CD4-positive, alpha-beta T cell (primary cell): ENCODE measurements at regions not wholly inside any gene's neighbourhood (a gene's known extent, or its start where the extent isn't known, plus 50 kb on each side); places are given as distances from the start of the nearest gene placed in this dataset.
A peak's percentile ranks its signal among the peaks of the same experiment; 100 is the strongest.

Experiments used
- ATAC-seq: fragments of 200-7000 bp; cut with Tn5 transposase; one replicate; pipeline ENCODE4 v1.10.0; 2022; ENCODE audit warnings: mild to moderate bottlenecking; ENCODE audit not compliant: poor library complexity
- CTCF ChIA-PET: fragments of 350-600 bp; sonication (Branson Sonifier 250); formaldehyde crosslinking; loops from one replicate; lab custom pipeline; 2021; ENCODE audit warnings: antibody characterized with exemption, inconsistent platforms; lab: Charles Lee
- POLR2A ChIA-PET: fragments of 350-600 bp; sonication (Branson Sonifier 250); formaldehyde crosslinking; loops from one replicate; lab custom pipeline; 2021; ENCODE audit warnings: antibody characterized with exemption, inconsistent platforms; lab: Charles Lee
- DNase-seq, 14 experiments: peaks; one replicate each; pipeline ENCODE4 v3.0.0-alpha.2; 2013 to 2020; ENCODE audit warnings: mixed read lengths in 2 of 14
- H3K27ac ChIP-seq, 2 donors: one replicate each; pipeline versions ENCODE4 v1.5.1 to v1.7.0; 2013; ENCODE audit warnings: low read length in 2 of 2, low read depth in 1 of 2, mild to moderate bottlenecking in 1 of 2
- H3K27me3 ChIP-seq, 2 experiments: 1 replicate in 1 of 2; 2 replicates in 1 of 2; pipeline versions ENCODE4 v1.6.1 to v1.7.0; 2013; ENCODE audit warnings: low read length in 2 of 2, control low read depth in 1 of 2, mild to moderate bottlenecking in 1 of 2, moderate library complexity in 1 of 2; ENCODE audit not compliant: insufficient read depth in 2 of 2, control insufficient read depth in 1 of 2
- H3K36me3 ChIP-seq: one replicate; pipeline ENCODE4 v1.6.1; 2013; ENCODE audit warnings: low read length, control low read depth; ENCODE audit not compliant: insufficient read depth
- H3K4me1 ChIP-seq: one replicate; pipeline ENCODE4 v1.6.1; 2013; ENCODE audit warnings: low read length, control low read depth; ENCODE audit not compliant: insufficient read depth
- H3K4me3 ChIP-seq: one replicate; pipeline ENCODE4 v1.5.1; 2013; ENCODE audit warnings: mild to moderate bottlenecking, low read length, moderate library complexity
- H3K9me3 ChIP-seq, 2 experiments: 1 replicate in 1 of 2; 2 replicates in 1 of 2; pipeline versions ENCODE4 v1.6.1 to v1.7.0; 2013; ENCODE audit warnings: low read length in 2 of 2, mild to moderate bottlenecking in 2 of 2, control low read depth in 1 of 2, moderate library complexity in 1 of 2; ENCODE audit not compliant: control insufficient read depth in 1 of 2, insufficient read depth in 1 of 2
- H3K27ac Mint-ChIP-seq: one replicate; pipeline ENCODE4 v1.8.0; 2020; ENCODE audit warnings: mixed read lengths
- H3K27me3 Mint-ChIP-seq: one replicate; pipeline ENCODE4 v1.8.0; 2021; ENCODE audit warnings: mixed read lengths
- H3K36me3 Mint-ChIP-seq: one replicate; pipeline ENCODE4 v1.8.0; 2021; ENCODE audit warnings: low read depth, mixed read lengths
- H3K4me1 Mint-ChIP-seq: one replicate; pipeline ENCODE4 v1.8.0; 2021; ENCODE audit warnings: low read depth, mixed read lengths
- H3K4me3 Mint-ChIP-seq: one replicate; pipeline ENCODE4 v1.8.0; 2020; ENCODE audit warnings: mild to moderate bottlenecking, mixed read lengths
- H3K9me3 Mint-ChIP-seq: one replicate; pipeline ENCODE4 v1.8.0; 2020; ENCODE audit warnings: mixed read lengths
- CTCF ChIP-seq: fragments of 200-600 bp; IDR thresholded peaks from one replicate; pipeline ENCODE4 v1.8.0; 2022; ENCODE audit warnings: antibody characterized with exemption, mild to moderate bottlenecking
- intact Hi-C, 2 experiments: fragments of 100-400 bp; cut with DNase I in 1 of 2; cut with micrococcal nuclease in 1 of 2; formaldehyde crosslinking; loops; one replicate each; pipeline versions ENCODE4 v1.15.1 to v1.9.0; 2023 to 2025; cut with DNase I, micrococcal nuclease

DNA sequence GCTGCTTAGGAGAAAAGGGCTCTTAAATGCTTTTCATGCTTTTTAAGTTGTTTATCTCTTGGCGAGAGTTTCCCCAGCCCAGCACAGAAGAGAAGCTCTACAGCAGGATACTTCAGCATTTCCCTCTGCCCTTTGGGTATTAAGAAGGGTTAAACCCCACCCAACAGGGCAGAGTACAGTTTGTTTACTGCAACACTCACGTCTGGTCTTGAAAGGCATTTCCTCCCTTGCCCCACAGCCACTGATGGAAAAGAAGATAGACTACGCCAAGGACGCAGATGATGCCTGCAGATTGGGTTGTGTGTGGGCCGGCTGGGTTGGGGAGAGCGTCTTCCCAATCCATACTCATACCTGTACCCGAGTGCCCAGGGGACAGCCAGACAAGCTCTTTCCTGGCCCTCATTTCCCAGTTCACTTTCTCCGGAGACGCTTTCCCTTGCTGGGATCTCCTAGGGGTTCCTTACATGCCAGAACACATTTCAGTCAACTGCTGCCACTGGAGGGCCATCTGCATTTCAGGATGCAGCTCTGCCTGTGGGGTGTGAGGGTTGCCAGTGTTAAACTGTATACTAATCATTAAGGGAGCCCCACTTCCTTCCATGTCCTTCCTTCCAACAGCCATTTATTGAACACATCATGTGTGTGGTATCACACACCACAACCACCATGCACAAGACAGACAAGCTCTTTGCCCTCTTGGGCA is 96.5 kb upstream of the DHX15 start:
- Mint-ChIP-seq H3K9me3 (peaks cover 3% of the 10 kb centered on the region), H3K4me1 (no peaks in the 10 kb centered on the region), H3K36me3 (no peaks in the 10 kb centered on the region), H3K27ac (no peak overlapping the region), H3K4me3 (no peak overlapping the region), H3K27me3 (peaks cover 41% of the 10 kb centered on the region)
- H3K27me3 ChIP-seq = peaks cover 6 to 11% of the 10 kb centered on the region in 2 experiments
- ChIA-PET CTCF (no interaction called here), POLR2A (no interaction called here)
- DNase-seq (no peak), ATAC-seq (no peak)
- no peaks in the 10 kb centered on the region for H3K36me3 ChIP-seq
- intact Hi-C loops = no loop called here
- H3K4me3 ChIP-seq = no peak overlapping the region
- no peak overlapping the region for H3K27ac ChIP-seq
- H3K4me1 ChIP-seq = no peaks in the 10 kb centered on the region
- TF ChIP-seq CTCF = no peak
- peaks cover 0 to 5% of the 10 kb centered on the region in 2 experiments for H3K9me3 ChIP-seq

DNA sequence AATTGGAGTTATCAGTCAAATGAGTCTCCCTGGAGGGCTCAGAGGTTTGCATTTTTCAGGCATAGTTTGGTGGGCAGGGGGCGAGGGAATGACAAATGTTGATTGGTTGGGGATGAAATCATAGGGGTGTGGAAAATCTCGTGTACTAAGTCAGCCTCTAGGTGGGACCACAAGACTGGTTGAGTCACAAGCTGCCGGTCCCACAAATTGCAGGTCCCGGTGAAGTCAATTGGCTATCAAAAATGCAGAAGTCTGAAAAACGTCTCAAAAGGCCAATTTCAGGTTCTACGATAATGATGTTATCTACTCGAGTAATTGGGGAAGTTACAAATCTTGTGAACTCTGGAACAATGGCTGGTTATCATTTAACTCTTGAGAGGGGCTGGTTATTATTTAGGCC is 98.8 kb upstream of the DHX15 start:
- intact Hi-C loops = no loop called here
- Mint-ChIP-seq H3K36me3 (no peaks in the 10 kb centered on the region), H3K9me3 (no peaks in the 10 kb centered on the region), H3K27ac (no peak overlapping the region), H3K4me1 (no peaks in the 10 kb centered on the region), H3K27me3 (peaks cover 39% of the 10 kb centered on the region), H3K4me3 (no peak overlapping the region)
- Histone ChIP-seq H3K9me3 (peaks cover 0 to 4% of the 10 kb centered on the region in 2 experiments), H3K4me1 (no peaks in the 10 kb centered on the region), H3K36me3 (no peaks in the 10 kb centered on the region), H3K27ac (no peak overlapping the region), H3K27me3 (peaks cover 6 to 8% of the 10 kb centered on the region in 2 experiments), H3K4me3 (no peak overlapping the region)
- TF ChIP-seq CTCF = no peak
- CTCF ChIA-PET = no interaction called here
- ATAC-seq = no peak
- DNase-seq = no peak
- POLR2A ChIA-PET = no interaction called here

GRCh38 chr4:24686866-24687692 is 102.7 kb upstream of the DHX15 start:
- H3K27me3 Mint-ChIP-seq = peaks cover 32% of the 10 kb centered on the region
- Histone ChIP-seq H3K27me3 (peaks cover 0 to 2% of the 10 kb centered on the region in 2 experiments), H3K27ac (no peak overlapping the region), H3K4me1 (no peaks in the 10 kb centered on the region), H3K36me3 (no peaks in the 10 kb centered on the region), H3K4me3 (no peak overlapping the region), H3K9me3 (peaks cover 0 to 5% of the 10 kb centered on the region in 2 experiments)
- DNase-seq (peak in 2 of 14 experiments; percentile 4 to 8), ATAC-seq (no peak)
- POLR2A ChIA-PET = no interaction called here
- intact Hi-C loops = no loop called here
- no peak overlapping the region for H3K4me3 Mint-ChIP-seq
- CTCF ChIA-PET = interaction anchor here (0.7 kb wide), 1 partner anchor 61 kb away, joined by 3 read pairs; no protein-coding TSS in a partner anchor
- no peaks in the 10 kb centered on the region for H3K4me1 Mint-ChIP-seq
- H3K27ac Mint-ChIP-seq = no peak overlapping the region
- TF ChIP-seq CTCF = no peak
- H3K9me3 Mint-ChIP-seq = no peaks in the 10 kb centered on the region
- H3K36me3 Mint-ChIP-seq = no peaks in the 10 kb centered on the region
